Aorta (tissue), 5 donors: ENCODE measurements at regions not wholly inside any gene's neighbourhood (a gene's known extent, or its start where the extent isn't known, plus 50 kb on each side); places are given as distances from the start of the nearest gene placed in this dataset.

Experiments used
- ATAC-seq: fragments of 200-7000 bp; cut with Tn5 transposase; one replicate; pipeline ENCODE4 v1.9.1; 2022; ENCODE audit warnings: moderate library complexity; ENCODE audit not compliant: low FRiP score
- DNase-seq, 2 donors: peaks; one replicate each; pipeline ENCODE4 v3.0.0-alpha.2; 2020
- H3K27ac ChIP-seq, 2 donors: one replicate each; pipeline ENCODE4 v1.5.1; 2013; ENCODE audit warnings: low read length in 2 of 2, mild to moderate bottlenecking in 2 of 2, moderate library complexity in 2 of 2, control low read depth in 1 of 2, inconsistent platforms in 1 of 2, low read depth in 1 of 2
- H3K27me3 ChIP-seq, 2 donors: one replicate each; pipeline ENCODE4 v1.6.1; 2013; ENCODE audit warnings: control low read depth in 1 of 2, low read length in 1 of 2, mild to moderate bottlenecking in 1 of 2, moderate library complexity in 1 of 2; ENCODE audit not compliant: insufficient read depth in 2 of 2, control insufficient read depth in 1 of 2
- H3K36me3 ChIP-seq, 2 donors: one replicate each; pipeline ENCODE4 v1.6.1; 2013; ENCODE audit warnings: control low read depth in 1 of 2, low read length in 1 of 2, mild to moderate bottlenecking in 1 of 2; ENCODE audit not compliant: insufficient read depth in 2 of 2, control insufficient read depth in 1 of 2
- H3K4me1 ChIP-seq, 2 donors: one replicate each; pipeline ENCODE4 v1.6.1; 2013; ENCODE audit warnings: low read length in 2 of 2, control low read depth in 1 of 2, mild to moderate bottlenecking in 1 of 2, moderate library complexity in 1 of 2; ENCODE audit not compliant: insufficient read depth in 2 of 2, control insufficient read depth in 1 of 2
- H3K4me3 ChIP-seq, 2 donors: one replicate each; pipeline ENCODE4 v1.5.1; 2013; ENCODE audit warnings: low read length in 2 of 2, control low read depth in 1 of 2, mild to moderate bottlenecking in 1 of 2
- H3K9me3 ChIP-seq: one replicate; pipeline ENCODE4 v1.6.1; 2013; ENCODE audit warnings: mild to moderate bottlenecking, low read length; ENCODE audit not compliant: control insufficient read depth
- WGBS, 2 donors: extraction: QIAGEN DNeasy Blood & Tissue Kit; methylation state at CpG; one replicate each; pipeline ENCODE4 v1.1.7; 2013; 5-methylcytosine and 5-hydroxymethylcytosine counted together
- intact Hi-C, 2 donors: fragments of 100-400 bp; cut with DNase I; formaldehyde crosslinking; loops; one replicate each; pipeline versions ENCODE4 v1.14.2 to v1.15.0; 2022
- donor health status: healthy with polysubstance abuse.
- donor health status: Bipolar disorder and iron deficiency.
- donor health status: DM: no; HTN: no; CAD: no.
- donor health status: DM: no; HTN: no; CAD: no.
- donor health status: DM: yes; HTN: yes; CAD: no.

DNA sequence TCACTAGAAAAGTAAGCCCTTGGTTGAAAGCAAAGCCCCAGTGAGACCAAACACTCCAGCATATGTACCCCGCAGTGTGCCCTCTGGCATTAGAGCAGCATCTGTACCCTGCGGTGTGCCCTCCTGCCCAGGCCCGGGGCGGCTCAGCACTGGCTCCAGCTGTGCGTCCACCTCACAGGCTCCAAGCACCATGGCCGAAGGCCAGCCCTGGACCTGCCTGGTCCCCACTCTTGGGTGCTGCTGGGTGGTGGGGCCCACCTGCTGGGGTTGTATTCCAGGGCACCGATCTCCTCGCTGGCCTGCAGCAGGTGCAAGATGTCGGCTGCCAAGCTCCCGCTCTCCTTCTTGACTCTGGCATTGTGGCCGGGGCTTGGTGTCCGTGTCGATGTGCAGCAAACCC is 230.2 kb downstream of the TUBA3C start:
- no peak for ATAC-seq
- Histone ChIP-seq H3K9me3 (no peaks in the 10 kb centered on the region), H3K4me1 (no peaks in the 10 kb centered on the region), H3K4me3 (no peak overlapping the region), H3K36me3 (no peaks in the 10 kb centered on the region), H3K27ac (no peak overlapping the region), H3K27me3 (no peaks in the 10 kb centered on the region)
- 92 to 93% methylated on average over 13 of the region's 13 CpGs for WGBS, 2 donors
- peak in 1 of 2 donors; percentile 25 for DNase-seq
- intact Hi-C loops: no loop called here

DNA sequence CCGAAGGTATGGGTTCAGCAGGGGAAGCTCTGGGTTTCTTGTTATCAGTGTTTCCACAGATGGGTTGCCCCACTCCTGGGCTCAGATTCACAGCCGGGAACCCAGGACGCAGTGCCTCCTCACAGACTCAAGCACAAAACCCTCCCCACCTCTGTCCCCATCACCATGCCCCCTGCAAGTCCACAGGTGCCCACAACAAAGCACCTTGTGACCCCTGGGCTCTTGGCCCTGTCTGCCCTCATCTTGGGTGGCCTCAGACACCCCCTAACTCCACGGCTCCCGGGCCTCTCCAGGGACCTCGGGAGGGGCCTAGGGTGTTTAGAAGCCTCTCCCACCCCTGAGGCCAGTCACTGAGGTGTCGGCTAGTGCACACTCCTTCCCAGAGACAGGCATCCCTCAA is 231.7 kb downstream of the TUBA3C start:
- WGBS, 2 donors: 83 to 88% methylated on average over 7 of the region's 7 CpGs
- Histone ChIP-seq H3K9me3 (no peaks in the 10 kb centered on the region), H3K27me3 (no peaks in the 10 kb centered on the region), H3K27ac (no peak overlapping the region), H3K4me3 (no peak overlapping the region), H3K36me3 (no peaks in the 10 kb centered on the region), H3K4me1 (no peaks in the 10 kb centered on the region)
- peak in 1 of 2 donors; percentile 49 for DNase-seq
- no peak for ATAC-seq
- intact Hi-C loops: no loop called here

DNA sequence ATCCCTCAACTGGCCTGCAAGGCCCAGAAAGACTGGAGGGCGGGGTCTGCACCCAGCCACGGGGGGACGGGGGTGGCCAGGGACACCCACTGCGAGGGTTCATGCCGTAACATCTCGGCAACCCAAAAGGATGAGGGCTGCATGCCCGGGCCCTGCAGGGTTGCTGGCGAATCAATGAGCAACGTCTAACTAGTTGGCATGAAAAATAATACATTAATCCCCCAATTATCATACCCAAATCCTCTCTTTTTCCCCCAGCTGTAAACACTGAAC is 232.2 kb downstream of the TUBA3C start:
- H3K9me3 ChIP-seq: no peaks in the 10 kb centered on the region
- DNase-seq (peak in 1 of 2 donors; percentile 38), ATAC-seq (no peak)
- no peaks in the 10 kb centered on the region for H3K4me1 ChIP-seq
- intact Hi-C loops: no loop called here
- no peak overlapping the region for H3K4me3 ChIP-seq
- H3K36me3 ChIP-seq: no peaks in the 10 kb centered on the region
- WGBS, 2 donors: 61 to 68% methylated on average over 9 of the region's 9 CpGs
- H3K27ac ChIP-seq: no peak overlapping the region
- no peaks in the 10 kb centered on the region for H3K27me3 ChIP-seq

DNA sequence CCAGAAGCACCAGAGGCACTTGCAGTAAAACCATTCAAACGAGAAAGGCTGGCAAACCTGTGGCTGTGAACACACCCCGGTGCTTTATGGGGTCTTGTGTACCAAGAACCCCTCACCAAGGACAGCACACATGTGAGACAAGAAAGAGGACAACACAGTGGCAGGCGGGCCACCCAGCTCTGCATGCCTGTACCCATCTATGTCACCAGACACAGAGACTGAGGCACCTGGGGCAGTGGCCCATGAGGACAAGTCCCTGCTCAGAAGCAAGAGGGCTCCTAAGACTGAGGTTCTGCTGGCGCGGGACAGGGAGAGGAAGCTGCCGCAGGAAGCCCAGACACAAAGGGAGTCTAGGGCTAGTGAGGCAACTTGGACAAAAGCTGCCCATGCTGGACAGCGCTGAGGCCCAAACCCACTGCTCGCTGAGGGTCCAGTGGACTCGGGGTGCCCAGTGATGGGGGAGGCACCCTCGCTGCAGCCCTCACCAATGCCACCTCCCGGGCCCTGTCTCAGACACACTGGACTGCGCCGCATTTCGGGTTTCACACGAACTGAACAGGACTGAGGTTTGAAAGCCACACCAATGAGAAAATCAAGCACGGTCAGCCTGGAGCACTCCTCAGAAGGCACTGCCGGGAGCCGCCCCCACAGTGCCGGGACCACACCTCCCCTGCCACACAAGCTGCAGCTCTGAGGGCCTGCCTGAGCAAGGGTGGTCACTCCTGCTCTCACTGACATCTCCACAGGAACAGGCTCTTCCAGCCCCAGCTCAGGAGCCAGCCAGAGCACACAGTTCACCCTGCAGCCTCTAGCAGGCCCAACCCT is 232.7 kb downstream of the TUBA3C start:
- Histone ChIP-seq H3K27ac (no peak overlapping the region), H3K36me3 (no peaks in the 10 kb centered on the region), H3K4me1 (no peaks in the 10 kb centered on the region), H3K4me3 (no peak overlapping the region), H3K9me3 (no peaks in the 10 kb centered on the region), H3K27me3 (no peaks in the 10 kb centered on the region)
- ATAC-seq (no peak), DNase-seq (peak; percentile 19 to 50)
- WGBS, 2 donors: 82 to 83% methylated on average over 19 of the region's 19 CpGs
- intact Hi-C loops: no loop called here

DNA sequence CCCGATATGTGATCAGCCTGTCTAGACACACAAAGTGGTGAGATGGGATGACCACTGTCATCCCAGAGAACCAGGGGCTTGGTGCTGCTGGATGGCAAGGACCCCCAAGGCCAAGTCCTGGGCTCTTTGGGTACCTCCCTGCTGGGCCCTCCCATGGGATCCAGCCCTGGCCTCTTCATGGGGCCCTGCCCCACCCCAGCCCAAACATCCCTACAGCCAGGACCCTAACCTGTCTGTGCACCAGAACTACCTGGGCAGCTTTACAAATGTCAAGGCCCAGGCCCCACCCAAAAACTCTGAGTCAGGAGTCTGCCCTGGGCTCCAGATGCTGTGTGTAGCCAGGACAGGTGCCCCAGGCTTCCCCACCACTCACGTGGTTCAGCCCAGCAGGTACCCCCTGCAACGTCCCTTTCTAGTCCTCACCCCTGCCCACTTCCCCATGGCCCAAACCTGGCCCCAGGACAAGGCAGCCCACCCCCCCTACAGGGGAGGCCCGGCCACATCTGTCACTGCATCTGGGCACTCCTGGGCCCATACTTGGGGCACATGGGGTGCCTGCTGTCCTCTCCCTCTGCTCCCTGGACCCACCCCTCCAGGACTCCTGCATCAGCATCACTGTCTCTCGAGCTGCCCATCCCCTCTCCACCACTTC is 233.5 kb downstream of the TUBA3C start:
- intact Hi-C loops: no loop called here
- Histone ChIP-seq H3K4me1 (no peaks in the 10 kb centered on the region), H3K4me3 (no peak overlapping the region), H3K9me3 (no peaks in the 10 kb centered on the region), H3K27ac (no peak overlapping the region), H3K27me3 (no peaks in the 10 kb centered on the region), H3K36me3 (no peaks in the 10 kb centered on the region)
- WGBS, 2 donors: 55 to 60% methylated on average over 5 of the region's 5 CpGs
- DNase-seq (peak in 1 of 2 donors; percentile 36), ATAC-seq (no peak)

DNA sequence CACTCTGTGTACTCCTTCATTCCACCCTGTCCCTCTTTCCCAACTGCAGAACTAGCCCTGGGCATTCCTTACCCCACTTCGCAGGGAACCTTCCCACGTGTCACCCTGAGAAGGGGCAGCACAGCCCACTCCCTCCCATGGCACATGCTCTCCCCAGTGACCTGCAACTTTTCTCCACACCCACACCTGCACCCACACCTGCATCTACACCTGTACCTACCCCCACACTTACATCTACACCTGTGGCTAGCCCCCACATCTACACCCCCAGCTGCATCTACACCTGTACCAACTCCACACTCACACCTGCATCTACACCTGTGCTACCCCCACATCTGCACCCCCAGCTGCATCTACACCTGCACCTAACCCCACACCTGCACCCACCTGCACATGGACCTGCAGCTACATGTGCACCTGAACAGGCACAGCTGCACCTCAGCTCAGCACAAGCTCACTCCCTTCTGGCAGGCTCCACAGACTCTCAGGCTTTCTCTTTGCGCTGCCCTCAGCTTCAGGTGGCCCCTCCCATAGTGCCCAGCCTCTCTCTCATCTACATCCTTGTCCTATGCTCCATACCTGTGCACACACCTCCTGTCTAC is 234.1 kb downstream of the TUBA3C start:
- DNase-seq: peak in 1 of 2 donors; percentile 37
- intact Hi-C loops: no loop called here
- Histone ChIP-seq H3K36me3 (no peaks in the 10 kb centered on the region), H3K27ac (no peak overlapping the region), H3K4me3 (no peak overlapping the region), H3K27me3 (no peaks in the 10 kb centered on the region), H3K9me3 (no peaks in the 10 kb centered on the region), H3K4me1 (no peaks in the 10 kb centered on the region)
- no peak for ATAC-seq
- 82 to 84% methylated on average over 3 of the region's 3 CpGs for WGBS, 2 donors

DNA sequence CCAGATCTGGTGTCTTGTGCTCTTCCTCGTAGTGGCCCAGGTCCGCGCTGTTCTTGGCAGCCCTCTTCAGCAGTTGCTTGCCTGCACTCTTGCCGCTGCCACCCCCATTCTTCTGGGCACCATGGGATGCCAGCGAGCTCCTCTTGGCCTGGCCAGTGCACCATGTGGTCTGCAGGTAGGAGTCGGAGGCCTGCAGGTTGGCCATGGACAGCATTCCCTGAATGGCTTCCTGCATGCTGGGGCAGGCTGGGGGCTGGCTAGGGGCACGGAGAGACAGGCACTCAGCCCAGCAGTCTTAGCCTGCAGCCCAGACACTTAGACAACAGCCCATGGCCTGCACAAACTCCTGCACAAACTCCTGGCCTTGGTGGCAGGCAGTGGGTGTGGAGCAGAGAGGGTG is 234.9 kb downstream of the TUBA3C start:
- no peaks in the 10 kb centered on the region for H3K4me1 ChIP-seq
- WGBS, 2 donors: 56 to 62% methylated on average over 7 of the region's 7 CpGs
- no peak overlapping the region for H3K4me3 ChIP-seq
- no peaks in the 10 kb centered on the region for H3K27me3 ChIP-seq
- no peaks in the 10 kb centered on the region for H3K36me3 ChIP-seq
- intact Hi-C loops: no loop called here
- no peak overlapping the region for H3K27ac ChIP-seq
- ATAC-seq: no peak
- DNase-seq: peak in 1 of 2 donors; percentile 62
- no peaks in the 10 kb centered on the region for H3K9me3 ChIP-seq

DNA sequence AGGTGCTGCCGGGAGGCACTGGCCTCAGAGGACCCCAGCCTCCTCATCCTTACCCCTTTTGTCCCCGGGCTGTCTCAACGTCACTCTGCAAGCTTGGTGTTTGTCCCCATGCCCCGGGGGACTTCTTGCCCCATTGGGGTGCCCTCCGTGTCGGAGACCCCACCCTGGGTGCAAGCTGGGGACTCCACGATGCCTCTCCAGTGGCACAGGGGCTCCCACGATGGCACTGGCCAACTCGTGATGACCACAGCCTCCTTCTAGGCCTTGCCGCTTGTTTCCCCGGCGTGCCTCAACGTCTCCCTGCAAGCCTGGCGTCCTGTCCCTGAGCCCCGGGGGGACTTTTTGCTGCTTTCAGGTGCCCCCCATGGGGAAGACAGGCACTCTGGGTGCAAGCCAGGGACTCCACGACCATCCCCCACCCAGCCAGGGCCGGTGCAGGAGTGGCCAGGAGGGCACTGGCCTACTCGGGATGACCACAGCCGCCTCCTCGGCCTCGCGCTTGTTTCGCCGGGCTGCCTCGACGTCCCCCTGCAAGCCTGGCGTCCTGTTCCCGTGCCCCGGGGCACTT is 237.0 kb downstream of the TUBA3C start:
- Histone ChIP-seq H3K36me3 (no peaks in the 10 kb centered on the region), H3K27me3 (no peaks in the 10 kb centered on the region), H3K27ac (no peak overlapping the region), H3K9me3 (no peaks in the 10 kb centered on the region), H3K4me1 (no peaks in the 10 kb centered on the region), H3K4me3 (no peak overlapping the region)
- 88 to 89% methylated on average over 29 of the region's 29 CpGs for WGBS, 2 donors
- ATAC-seq (no peak), DNase-seq (peak in 1 of 2 donors; percentile 33)
- intact Hi-C loops: no loop called here
